ENCODE measurements at regions not wholly inside any gene's neighbourhood (a gene's known extent, or its start where the extent isn't known, plus 50 kb on each side); places are given as distances from the start of the nearest gene placed in this dataset.

DNA sequence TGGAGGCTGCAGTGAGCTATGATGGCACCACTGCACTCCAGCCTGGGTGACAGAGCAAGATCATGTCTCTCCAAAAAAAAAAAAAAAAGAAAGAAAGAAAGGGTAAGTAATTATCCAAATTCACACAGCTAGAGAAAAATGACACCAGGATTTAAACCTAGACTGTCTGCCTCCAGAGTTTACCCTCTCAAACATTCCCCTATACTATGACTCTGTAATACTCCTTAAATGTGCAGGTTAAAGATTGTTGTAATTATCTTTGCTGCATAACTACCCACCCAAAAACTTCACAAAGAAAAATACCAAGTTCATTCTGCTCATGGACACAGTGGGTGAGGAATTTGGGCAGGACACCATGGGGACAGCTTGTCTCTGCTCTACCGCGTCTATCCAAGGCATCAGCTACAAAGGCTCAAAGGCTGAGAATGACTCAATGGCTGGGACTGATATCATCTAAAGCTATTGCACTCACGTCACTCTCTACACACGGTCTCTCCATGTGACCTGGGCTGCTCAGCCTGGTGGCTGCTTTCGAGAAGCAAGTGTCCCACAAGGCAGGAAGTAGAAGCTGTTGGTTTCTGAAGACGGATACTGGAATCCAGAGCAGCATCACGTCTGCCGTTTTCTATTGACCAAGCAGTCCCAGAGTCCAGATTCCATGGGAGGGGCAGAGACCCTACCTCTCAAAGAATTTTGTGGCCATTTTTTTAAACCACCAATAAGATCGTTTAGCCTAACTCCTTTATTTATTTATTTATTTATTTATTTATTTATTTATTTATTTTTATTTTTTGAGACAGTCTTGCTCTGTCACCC is 185.7 kb upstream of the AUTS2 start (continued):
- TF ChIP-seq, protein P1, sequence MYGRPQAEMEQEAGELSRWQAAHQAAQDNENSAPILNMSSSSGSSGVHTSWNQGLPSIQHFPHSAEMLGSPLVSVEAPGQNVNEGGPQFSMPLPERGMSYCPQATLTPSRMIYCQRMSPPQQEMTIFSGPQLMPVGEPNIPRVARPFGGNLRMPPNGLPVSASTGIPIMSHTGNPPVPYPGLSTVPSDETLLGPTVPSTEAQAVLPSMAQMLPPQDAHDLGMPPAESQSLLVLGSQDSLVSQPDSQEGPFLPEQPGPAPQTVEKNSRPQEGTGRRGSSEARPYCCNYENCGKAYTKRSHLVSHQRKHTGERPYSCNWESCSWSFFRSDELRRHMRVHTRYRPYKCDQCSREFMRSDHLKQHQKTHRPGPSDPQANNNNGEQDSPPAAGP (tag by site-specific recombination; IDR thresholded peaks at IDR 0.05) = no peak
- TF ChIP-seq, protein P2, sequence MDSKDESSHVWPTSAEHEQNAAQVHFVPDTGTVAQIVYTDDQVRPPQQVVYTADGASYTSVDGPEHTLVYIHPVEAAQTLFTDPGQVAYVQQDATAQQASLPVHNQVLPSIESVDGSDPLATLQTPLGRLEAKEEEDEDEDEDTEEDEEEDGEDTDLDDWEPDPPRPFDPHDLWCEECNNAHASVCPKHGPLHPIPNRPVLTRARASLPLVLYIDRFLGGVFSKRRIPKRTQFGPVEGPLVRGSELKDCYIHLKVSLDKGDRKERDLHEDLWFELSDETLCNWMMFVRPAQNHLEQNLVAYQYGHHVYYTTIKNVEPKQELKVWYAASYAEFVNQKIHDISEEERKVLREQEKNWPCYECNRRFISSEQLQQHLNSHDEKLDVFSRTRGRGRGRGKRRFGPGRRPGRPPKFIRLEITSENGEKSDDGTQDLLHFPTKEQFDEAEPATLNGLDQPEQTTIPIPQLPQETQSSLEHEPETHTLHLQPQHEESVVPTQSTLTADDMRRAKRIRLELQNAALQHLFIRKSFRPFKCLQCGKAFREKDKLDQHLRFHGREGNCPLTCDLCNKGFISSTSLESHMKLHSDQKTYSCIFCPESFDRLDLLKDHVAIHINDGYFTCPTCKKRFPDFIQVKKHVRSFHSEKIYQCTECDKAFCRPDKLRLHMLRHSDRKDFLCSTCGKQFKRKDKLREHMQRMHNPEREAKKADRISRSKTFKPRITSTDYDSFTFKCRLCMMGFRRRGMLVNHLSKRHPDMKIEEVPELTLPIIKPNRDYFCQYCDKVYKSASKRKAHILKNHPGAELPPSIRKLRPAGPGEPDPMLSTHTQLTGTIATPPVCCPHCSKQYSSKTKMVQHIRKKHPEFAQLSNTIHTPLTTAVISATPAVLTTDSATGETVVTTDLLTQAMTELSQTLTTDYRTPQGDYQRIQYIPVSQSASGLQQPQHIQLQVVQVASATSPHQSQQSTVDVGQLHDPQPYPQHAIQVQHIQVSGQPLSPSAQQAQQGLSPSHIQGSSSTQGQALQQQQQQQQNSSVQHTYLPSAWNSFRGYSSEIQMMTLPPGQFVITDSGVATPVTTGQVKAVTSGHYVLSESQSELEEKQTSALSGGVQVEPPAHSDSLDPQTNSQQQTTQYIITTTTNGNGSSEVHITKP (tag by site-specific recombination; IDR thresholded peaks at IDR 0.05) = no peak
- TF ChIP-seq ZNF366 (tag by site-specific recombination; conservative IDR thresholded peaks at IDR 0.05) (peak; percentile 52), ZNF555 (tag by site-specific recombination; conservative IDR thresholded peaks at IDR 0.05) (peak; percentile 89), ZNF843 (tag by site-specific recombination; IDR thresholded peaks at IDR 0.05) (no peak), ZNF670 (tag by site-specific recombination; IDR thresholded peaks at IDR 0.05; ENCODE audit: low read depth) (no peak), EGR2 (tag by site-specific recombination; IDR thresholded peaks at IDR 0.05; ENCODE audit: low read depth) (no peak), KLF10 (tag by site-specific recombination; IDR thresholded peaks at IDR 0.05) (no peak), ZNF274 (IDR thresholded peaks at IDR 0.05; ENCODE audit: low read length) (no peak), ZNF274 (tag by site-specific recombination; IDR thresholded peaks at IDR 0.05; ENCODE audit: borderline replicate concordance) (no peak), ZNF624 (tag by site-specific recombination; IDR thresholded peaks at IDR 0.05) (no peak), ZBTB48 (tag by site-specific recombination; IDR thresholded peaks at IDR 0.05) (no peak), ZNF530 (tag by site-specific recombination; IDR thresholded peaks at IDR 0.05; ENCODE audit: low read depth) (0 out of 2 replicates have a peak, but pooled peaks have one; percentile 55), ZNF155 (tag by site-specific recombination; IDR thresholded peaks at IDR 0.05) (no peak), WT1 (tag by site-specific recombination; IDR thresholded peaks at IDR 0.05) (no peak), ZNF777 (tag by site-specific recombination; IDR thresholded peaks at IDR 0.05; ENCODE audit: borderline replicate concordance) (no peak), ZNF37A (tag by site-specific recombination; IDR thresholded peaks at IDR 0.05) (no peak), ZNF341 (tag by site-specific recombination; IDR thresholded peaks at IDR 0.05; ENCODE audit: low read depth) (no peak), HOXD13 (CRISPR knock-in tag; IDR thresholded peaks at IDR 0.05; ENCODE audit: borderline replicate concordance) (no peak), OSR2 (tag by site-specific recombination; IDR thresholded peaks at IDR 0.05) (0 out of 2 replicates have a peak, but pooled peaks have one; percentile 19), ZNF701 (tag by site-specific recombination; IDR thresholded peaks at IDR 0.05) (no peak), ZNF221 (tag by site-specific recombination; IDR thresholded peaks at IDR 0.05; ENCODE audit: borderline replicate concordance) (no peak), ZBTB21 (tag by site-specific recombination; IDR thresholded peaks at IDR 0.05) (peak; percentile 79), IKZF3 (tag by site-specific recombination; IDR thresholded peaks at IDR 0.05) (no peak)
- TF ChIP-seq, protein P3, sequence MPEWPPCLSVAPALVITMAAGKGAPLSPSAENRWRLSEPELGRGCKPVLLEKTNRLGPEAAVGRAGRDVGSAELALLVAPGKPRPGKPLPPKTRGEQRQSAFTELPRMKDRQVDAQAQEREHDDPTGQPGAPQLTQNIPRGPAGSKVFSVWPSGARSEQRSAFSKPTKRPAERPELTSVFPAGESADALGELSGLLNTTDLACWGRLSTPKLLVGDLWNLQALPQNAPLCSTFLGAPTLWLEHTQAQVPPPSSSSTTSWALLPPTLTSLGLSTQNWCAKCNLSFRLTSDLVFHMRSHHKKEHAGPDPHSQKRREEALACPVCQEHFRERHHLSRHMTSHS (tag by site-specific recombination; IDR thresholded peaks at IDR 0.05) = no peak
- TF ChIP-seq, protein P4, sequence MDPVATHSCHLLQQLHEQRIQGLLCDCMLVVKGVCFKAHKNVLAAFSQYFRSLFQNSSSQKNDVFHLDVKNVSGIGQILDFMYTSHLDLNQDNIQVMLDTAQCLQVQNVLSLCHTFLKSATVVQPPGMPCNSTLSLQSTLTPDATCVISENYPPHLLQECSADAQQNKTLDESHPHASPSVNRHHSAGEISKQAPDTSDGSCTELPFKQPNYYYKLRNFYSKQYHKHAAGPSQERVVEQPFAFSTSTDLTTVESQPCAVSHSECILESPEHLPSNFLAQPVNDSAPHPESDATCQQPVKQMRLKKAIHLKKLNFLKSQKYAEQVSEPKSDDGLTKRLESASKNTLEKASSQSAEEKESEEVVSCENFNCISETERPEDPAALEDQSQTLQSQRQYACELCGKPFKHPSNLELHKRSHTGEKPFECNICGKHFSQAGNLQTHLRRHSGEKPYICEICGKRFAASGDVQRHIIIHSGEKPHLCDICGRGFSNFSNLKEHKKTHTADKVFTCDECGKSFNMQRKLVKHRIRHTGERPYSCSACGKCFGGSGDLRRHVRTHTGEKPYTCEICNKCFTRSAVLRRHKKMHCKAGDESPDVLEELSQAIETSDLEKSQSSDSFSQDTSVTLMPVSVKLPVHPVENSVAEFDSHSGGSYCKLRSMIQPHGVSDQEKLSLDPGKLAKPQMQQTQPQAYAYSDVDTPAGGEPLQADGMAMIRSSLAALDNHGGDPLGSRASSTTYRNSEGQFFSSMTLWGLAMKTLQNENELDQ (tag by site-specific recombination; IDR thresholded peaks at IDR 0.05; ENCODE audit: low read depth) = no peak
- TF ChIP-seq, protein P5, sequence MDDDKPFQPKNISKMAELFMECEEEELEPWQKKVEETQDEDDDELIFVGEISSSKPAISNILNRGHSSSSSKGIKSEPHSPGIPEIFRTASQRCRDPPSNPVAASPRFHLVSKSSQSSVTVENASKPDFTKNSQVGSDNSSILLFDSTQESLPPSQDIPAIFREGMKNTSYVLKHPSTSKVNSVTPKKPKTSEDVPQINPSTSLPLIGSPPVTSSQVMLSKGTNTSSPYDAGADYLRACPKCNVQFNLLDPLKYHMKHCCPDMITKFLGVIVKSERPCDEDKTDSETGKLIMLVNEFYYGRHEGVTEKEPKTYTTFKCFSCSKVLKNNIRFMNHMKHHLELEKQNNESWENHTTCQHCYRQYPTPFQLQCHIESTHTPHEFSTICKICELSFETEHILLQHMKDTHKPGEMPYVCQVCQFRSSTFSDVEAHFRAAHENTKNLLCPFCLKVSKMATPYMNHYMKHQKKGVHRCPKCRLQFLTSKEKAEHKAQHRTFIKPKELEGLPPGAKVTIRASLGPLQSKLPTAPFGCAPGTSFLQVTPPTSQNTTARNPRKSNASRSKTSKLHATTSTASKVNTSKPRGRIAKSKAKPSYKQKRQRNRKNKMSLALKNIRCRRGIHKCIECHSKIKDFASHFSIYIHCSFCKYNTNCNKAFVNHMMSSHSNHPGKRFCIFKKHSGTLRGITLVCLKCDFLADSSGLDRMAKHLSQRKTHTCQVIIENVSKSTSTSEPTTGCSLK (tag by site-specific recombination; IDR thresholded peaks at IDR 0.05) = no peak
- TF ChIP-seq, protein P6, sequence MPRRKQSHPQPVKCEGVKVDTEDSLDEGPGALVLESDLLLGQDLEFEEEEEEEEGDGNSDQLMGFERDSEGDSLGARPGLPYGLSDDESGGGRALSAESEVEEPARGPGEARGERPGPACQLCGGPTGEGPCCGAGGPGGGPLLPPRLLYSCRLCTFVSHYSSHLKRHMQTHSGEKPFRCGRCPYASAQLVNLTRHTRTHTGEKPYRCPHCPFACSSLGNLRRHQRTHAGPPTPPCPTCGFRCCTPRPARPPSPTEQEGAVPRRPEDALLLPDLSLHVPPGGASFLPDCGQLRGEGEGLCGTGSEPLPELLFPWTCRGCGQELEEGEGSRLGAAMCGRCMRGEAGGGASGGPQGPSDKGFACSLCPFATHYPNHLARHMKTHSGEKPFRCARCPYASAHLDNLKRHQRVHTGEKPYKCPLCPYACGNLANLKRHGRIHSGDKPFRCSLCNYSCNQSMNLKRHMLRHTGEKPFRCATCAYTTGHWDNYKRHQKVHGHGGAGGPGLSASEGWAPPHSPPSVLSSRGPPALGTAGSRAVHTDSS (tag by site-specific recombination; IDR thresholded peaks at IDR 0.05) = no peak

Data from HEK293 (cell line).